Hepatocyte (in vitro differentiated cells): ENCODE measurements at regions not wholly inside any gene's neighbourhood (a gene's known extent, or its start where the extent isn't known, plus 50 kb on each side); places are given as distances from the start of the nearest gene placed in this dataset.

Experiments
- CTCF ChIP-seq: fragments of 200-600 bp; sonication (generic); IDR thresholded peaks from 2 replicates; pipeline ENCODE4 v1.5.1; 2016; ENCODE audit warnings: antibody characterized with exemption, mild to moderate bottlenecking; ENCODE audit not compliant: poor library complexity
- EZH2 ChIP-seq: fragments of 200-600 bp; sonication (generic); IDR thresholded peaks from 2 replicates; pipeline ENCODE4 v1.6.1; 2016; ENCODE audit warnings: antibody characterized with exemption, mild to moderate bottlenecking, borderline replicate concordance
- EZH2phosphoT487 ChIP-seq: fragments of 200-600 bp; sonication (generic); IDR thresholded peaks from one replicate; pipeline ENCODE4 v1.6.1; 2018; ENCODE audit warnings: antibody characterized with exemption, mild to moderate bottlenecking, low read depth, moderate library complexity; ENCODE audit not compliant: unreplicated experiment, severe bottlenecking

DNA sequence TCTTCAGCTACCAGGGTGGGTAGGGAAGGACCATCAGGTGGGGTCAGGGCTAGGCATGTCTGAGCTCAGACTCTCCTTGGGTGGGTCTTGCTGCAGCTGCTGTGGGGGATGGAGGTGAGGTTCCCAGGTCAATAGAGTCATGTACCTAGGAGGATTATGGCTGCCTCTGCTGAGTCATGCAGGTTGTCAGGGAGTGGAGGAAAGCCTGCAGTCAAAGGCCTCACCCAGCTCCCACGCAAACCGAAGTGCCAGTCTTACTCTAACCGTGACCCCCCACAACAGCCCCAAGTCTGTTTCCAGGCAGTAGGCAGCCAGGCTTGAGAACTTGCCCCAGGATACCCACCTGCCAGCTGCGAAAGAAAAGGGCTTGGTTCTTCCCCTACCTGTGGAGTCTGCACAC lies 113.6 kb upstream of the GALNT5 start:
- no peak for TF ChIP-seq CTCF
- TF ChIP-seq EZH2, result no peak
- TF ChIP-seq EZH2phosphoT487, result no peak
